22Rv1 (cell line): ENCODE measurements at regions not wholly inside any gene's neighbourhood (a gene's known extent, or its start where the extent isn't known, plus 50 kb on each side); places are given as distances from the start of the nearest gene placed in this dataset.

ENCODE experiments used
- H3K27ac ChIP-seq: fragments of 450-650 bp; 2 replicates; pipeline ENCODE4 v1.5.1; 2017
- CTCF ChIP-seq: fragments of 450-650 bp; IDR thresholded peaks from 2 replicates; pipeline ENCODE4 v1.5.1; 2017; ENCODE audit warnings: mild to moderate bottlenecking
- ZFX ChIP-seq: fragments of 450-650 bp; IDR thresholded peaks from 2 replicates; pipeline ENCODE4 v1.6.1; 2017; ENCODE audit warnings: antibody characterized with exemption, borderline replicate concordance

- no peak overlapping the region for H3K27ac ChIP-seq
- no peak for TF ChIP-seq CTCF
- no peak for TF ChIP-seq ZFX
These were observed 154.7 kb downstream of the ERMARD start for GRCh38 chr6:169906004-169906687.

GRCh38 chr6:169905041-169905807 lies 153.8 kb downstream of the ERMARD start:
- TF ChIP-seq CTCF (no peak), ZFX (no peak)

GRCh38 chr6:169904051-169904922 lies 152.9 kb downstream of the ERMARD start:
- no peak overlapping the region for H3K27ac ChIP-seq
- TF ChIP-seq CTCF (no peak), ZFX (no peak)

More at GRCh38 chr6:169905041-169905807, 153.8 kb downstream of the ERMARD start:
- no peak overlapping the region for H3K27ac ChIP-seq

GRCh38 chr6:169903122-169903521 lies 151.7 kb downstream of the ERMARD start:
- no peak overlapping the region for H3K27ac ChIP-seq
- TF ChIP-seq ZFX (no peak), CTCF (no peak)

GRCh38 chr6:169902604-169903003 lies 151.2 kb downstream of the ERMARD start:
- TF ChIP-seq CTCF = no peak
- TF ChIP-seq ZFX = no peak

GRCh38 chr6:169902070-169902469 lies 150.6 kb downstream of the ERMARD start:
- H3K27ac ChIP-seq = no peak overlapping the region
- TF ChIP-seq CTCF (no peak), ZFX (no peak)

More at GRCh38 chr6:169902604-169903003, 151.2 kb downstream of the ERMARD start:
- no peak overlapping the region for H3K27ac ChIP-seq
